ENCODE measurements at regions not wholly inside any gene's neighbourhood (a gene's known extent, or its start where the extent isn't known, plus 50 kb on each side); places are given as distances from the start of the nearest gene placed in this dataset.

DNA sequence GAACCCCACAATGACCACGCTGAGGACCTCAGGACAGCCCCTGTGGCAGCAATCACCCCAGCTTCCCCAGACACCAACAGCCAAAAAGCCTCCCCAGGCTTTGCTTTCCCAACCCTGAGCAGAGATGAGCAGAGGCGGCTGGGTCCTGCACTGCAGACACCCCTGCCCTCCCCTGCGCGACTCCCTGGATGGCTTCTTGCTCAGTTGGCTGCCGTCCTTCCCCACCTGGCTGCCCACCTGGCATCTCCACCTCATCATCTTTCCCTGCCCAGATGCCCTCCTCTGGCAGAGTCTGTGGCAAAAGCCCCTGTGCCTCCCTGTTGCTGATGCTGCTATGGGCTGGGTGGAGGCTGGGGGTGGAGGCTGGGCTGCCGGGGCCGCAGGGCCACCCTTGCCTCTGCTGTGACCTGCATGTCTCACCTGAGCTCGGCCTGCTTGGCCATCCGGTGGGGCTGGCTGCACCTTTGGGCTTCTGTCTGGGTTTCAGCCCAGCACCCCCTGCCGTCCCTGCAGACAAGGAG, 567.7 kb downstream of the TCERG1L start:
- TF ChIP-seq, protein P1, sequence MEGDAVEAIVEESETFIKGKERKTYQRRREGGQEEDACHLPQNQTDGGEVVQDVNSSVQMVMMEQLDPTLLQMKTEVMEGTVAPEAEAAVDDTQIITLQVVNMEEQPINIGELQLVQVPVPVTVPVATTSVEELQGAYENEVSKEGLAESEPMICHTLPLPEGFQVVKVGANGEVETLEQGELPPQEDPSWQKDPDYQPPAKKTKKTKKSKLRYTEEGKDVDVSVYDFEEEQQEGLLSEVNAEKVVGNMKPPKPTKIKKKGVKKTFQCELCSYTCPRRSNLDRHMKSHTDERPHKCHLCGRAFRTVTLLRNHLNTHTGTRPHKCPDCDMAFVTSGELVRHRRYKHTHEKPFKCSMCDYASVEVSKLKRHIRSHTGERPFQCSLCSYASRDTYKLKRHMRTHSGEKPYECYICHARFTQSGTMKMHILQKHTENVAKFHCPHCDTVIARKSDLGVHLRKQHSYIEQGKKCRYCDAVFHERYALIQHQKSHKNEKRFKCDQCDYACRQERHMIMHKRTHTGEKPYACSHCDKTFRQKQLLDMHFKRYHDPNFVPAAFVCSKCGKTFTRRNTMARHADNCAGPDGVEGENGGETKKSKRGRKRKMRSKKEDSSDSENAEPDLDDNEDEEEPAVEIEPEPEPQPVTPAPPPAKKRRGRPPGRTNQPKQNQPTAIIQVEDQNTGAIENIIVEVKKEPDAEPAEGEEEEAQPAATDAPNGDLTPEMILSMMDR (conservative IDR thresholded peaks at IDR 0.05; ENCODE audit: low read depth, low read length), result no peak
- no peak for TF ChIP-seq EZH2 (IDR thresholded peaks at IDR 0.05; ENCODE audit: borderline replicate concordance, low read depth, low read length, poor library complexity, severe bottlenecking)

Data from A673 (cell line).